GM12878 (cell line): ENCODE measurements at regions not wholly inside any gene's neighbourhood (a gene's known extent, or its start where the extent isn't known, plus 50 kb on each side); places are given as distances from the start of the nearest gene placed in this dataset.

ENCODE experiments used
- ATAC-seq: fragments of 200-7000 bp; cut with Tn5 transposase; 3 replicates; pipeline ENCODE4 v1.9.1; 2020; ENCODE audit warnings: mild to moderate bottlenecking, moderate library complexity
- BruUV-seq: library from RNA; stranded (reverse); fragments of 400-500 nt; replicated peaks from 2 replicates; lab custom pipeline; 2021; lab: Mats Ljungman, UMichigan
- CTCF ChIA-PET: fragments of 300-600 bp; sonication (Branson Sonifier 250); formaldehyde crosslinking; extraction: SDS; loops from one replicate; lab custom pipeline; 2021; ENCODE audit warnings: inconsistent platforms; lab: Yijun Ruan, JAX
- POLR2A ChIA-PET: fragments of 350-600 bp; formaldehyde crosslinking; extraction: SDS; loops from one replicate; lab custom pipeline; 2021; ENCODE audit warnings: inconsistent platforms; lab: Charles Lee
- RAD21 ChIA-PET: fragments of 300-600 bp; sonication (Branson Sonifier 250); formaldehyde crosslinking; loops from one replicate; lab custom pipeline; 2023; ENCODE audit warnings: antibody characterized with exemption; ENCODE audit not compliant: unreplicated experiment; lab: Charles Lee
- SMC1A ChIA-PET: fragments of 300-600 bp; sonication (Branson Sonifier 250); formaldehyde crosslinking; loops from one replicate; lab custom pipeline; 2023; ENCODE audit not compliant: unreplicated experiment, uncharacterized antibody; lab: Charles Lee
- DNase-seq: peaks from one replicate; pipeline ENCODE4 v3.0.0-alpha.2; 2011; ENCODE audit warnings: low read depth, low spot score
- FAIRE-seq: peaks from 3 replicates; lab custom pipeline; 2011; peaks lifted over from hg19 to GRCh38; lab: Jason Lieb, UNC
- H2AFZ ChIP-seq: 2 replicates; pipeline ENCODE4 v1.6.0; 2011; ENCODE audit warnings: low read depth, low read length, control low read depth; ENCODE audit not compliant: control insufficient read depth
- H3K27ac ChIP-seq: 2 replicates; pipeline ENCODE4 v1.5.1; 2011; ENCODE audit warnings: control low read depth; ENCODE audit not compliant: control insufficient read depth, insufficient read depth
- H3K27me3 ChIP-seq, 2 experiments: replicated peaks in 1 of 2; 2 replicates each; pipeline versions ENCODE4 v1.6.0 to v1.6.1; 2011; ENCODE audit warnings: low read length in 1 of 2; ENCODE audit not compliant: control insufficient read depth in 2 of 2, insufficient read depth in 2 of 2
- H3K36me3 ChIP-seq, 2 experiments: 2 replicates each; pipeline ENCODE4 v1.5.1; 2011; ENCODE audit warnings: low read length in 1 of 2; ENCODE audit not compliant: control insufficient read depth in 2 of 2, insufficient read depth in 2 of 2
- H3K4me1 ChIP-seq: 2 replicates; pipeline ENCODE4 v1.6.1; 2011; ENCODE audit warnings: mild to moderate bottlenecking, low read length, moderate library complexity, mixed read lengths; ENCODE audit not compliant: control insufficient read depth, insufficient read depth
- H3K4me2 ChIP-seq: 2 replicates; pipeline ENCODE4 v1.6.0; 2011; ENCODE audit warnings: control low read depth; ENCODE audit not compliant: control insufficient read depth, insufficient read depth
- H3K4me3 ChIP-seq: fragments of 200-600 bp; sonication (generic); 2 replicates; pipeline ENCODE4 v1.5.1; 2016
- H3K79me2 ChIP-seq: 2 replicates; pipeline ENCODE4 v1.6.0; 2011; ENCODE audit warnings: low read length; ENCODE audit not compliant: control insufficient read depth, insufficient read depth
- H3K9ac ChIP-seq: 2 replicates; pipeline ENCODE4 v1.8.0; 2011; ENCODE audit warnings: low read length, control low read depth, mixed read lengths; ENCODE audit not compliant: control insufficient read depth, insufficient read depth
- H3K9me3 ChIP-seq: replicated peaks from 3 replicates; pipeline ENCODE4 v1.5.1; 2011; ENCODE audit warnings: mild to moderate bottlenecking, low read length; ENCODE audit not compliant: control insufficient read depth, insufficient read depth
- H4K20me1 ChIP-seq: 2 replicates; pipeline ENCODE4 v1.6.0; 2011; ENCODE audit not compliant: control insufficient read depth, insufficient read depth
- CEBPZ ChIP-seq: fragments of 150-350 bp; IDR thresholded peaks from 2 replicates; pipeline ENCODE4 v1.6.1; 2016; ENCODE audit warnings: low read depth, low read length
- CREM ChIP-seq: IDR thresholded peaks from 2 replicates; pipeline ENCODE4 v1.6.1; 2014; ENCODE audit warnings: antibody characterized with exemption, low read depth
- FOXK2 ChIP-seq: fragments of 450-650 bp; IDR thresholded peaks from 2 replicates; pipeline ENCODE4 v1.6.1; 2017; ENCODE audit warnings: mild to moderate bottlenecking, moderate library complexity
- IRF3 ChIP-seq: fragments of 450-650 bp; IDR thresholded peaks from 2 replicates; pipeline ENCODE4 v1.6.1; 2014; ENCODE audit warnings: mild to moderate bottlenecking
- JUND ChIP-seq: IDR thresholded peaks from 2 replicates; pipeline ENCODE4 v1.6.1; 2012; ENCODE audit warnings: low read depth, mild to moderate bottlenecking, low read length, improper control_type of control experiment, moderate library complexity
- NRF1 ChIP-seq: conservative IDR thresholded peaks from 2 replicates; pipeline ENCODE4 v1.6.1; 2011; ENCODE audit warnings: mild to moderate bottlenecking, low read depth, low read length, improper control_type of control experiment
- SKIL ChIP-seq: fragments of 450-650 bp; IDR thresholded peaks from 2 replicates; pipeline ENCODE4 v1.6.1; 2017; ENCODE audit warnings: mild to moderate bottlenecking, low read depth, inconsistent platforms; ENCODE audit not compliant: poor library complexity, severe bottlenecking
- TCF3 ChIP-seq: IDR thresholded peaks from 2 replicates; pipeline ENCODE4 v1.6.1; 2012; ENCODE audit warnings: low read depth, mild to moderate bottlenecking, low read length, borderline replicate concordance; ENCODE audit not compliant: insufficient read depth
- ZNF622 ChIP-seq: fragments of 450-650 bp; IDR thresholded peaks from 2 replicates; pipeline ENCODE4 v1.6.1; 2017; ENCODE audit warnings: mild to moderate bottlenecking, inconsistent platforms
- ZNF687 ChIP-seq: fragments of 450-650 bp; IDR thresholded peaks from 2 replicates; pipeline ENCODE4 v1.6.1; 2017; ENCODE audit warnings: mild to moderate bottlenecking, moderate library complexity
- WGBS: methylation state at CpG from one replicate; pipeline ENCODE4 v1.1.6; 2016; ENCODE audit warnings: low lambda C conversion rate; ENCODE audit not compliant: insufficient replicate concordance, insufficient coverage; ENCODE audit errors: missing lambda C conversion rate; 5-methylcytosine and 5-hydroxymethylcytosine counted together
- in situ Hi-C: fragments of 300-500 bp; cut with MboI; formaldehyde crosslinking; loops from 9 replicates; pipeline ENCODE4 v1.14.3; 2018; ENCODE audit warnings: mixed read lengths
- intact Hi-C: fragments of 100-400 bp; cut with micrococcal nuclease; formaldehyde crosslinking; loops from one replicate; pipeline ENCODE4 v1.14.2; 2022; ENCODE audit not compliant: unreplicated experiment

GRCh38 chr2:237170020-237170419 lies 84.3 kb downstream of the COPS8 start (continued):
- TF ChIP-seq CEBPZ (no peak), NRF1 (no peak)

GRCh38 chr2:237171396-237171795 lies 85.7 kb downstream of the COPS8 start:
- Histone ChIP-seq H3K27ac (no peak overlapping the region), H3K4me1 (no peaks in the 10 kb centered on the region), H3K9me3 (no peaks in the 10 kb centered on the region; the same call in 2 of the 3 replicates), H3K27me3 (no peaks in the 10 kb centered on the region), H3K79me2 (no peaks in the 10 kb centered on the region), H3K36me3 (no peaks in the 10 kb centered on the region), H4K20me1 (no peaks in the 10 kb centered on the region), H3K4me3 (no peak overlapping the region), H3K4me2 (no peak overlapping the region), H2AFZ (no peak overlapping the region), H3K9ac (no peak overlapping the region)
- DNase-seq (no peak), FAIRE-seq (no peak), ATAC-seq (no peak)
- in situ Hi-C loops, result no loop called here
- BruUV-seq, result no TSS peak
- SMC1A ChIA-PET, result no interaction called here
- CTCF ChIA-PET, result interaction anchor here (0.6 kb wide), 1 partner anchor 12 kb away, joined by 3 read pairs; no protein-coding TSS in a partner anchor
- POLR2A ChIA-PET, result no interaction called here
- RAD21 ChIA-PET, result no interaction called here
- intact Hi-C loops, result no loop called here
- WGBS, result 38% methylated on average over 8 of the region's 8 CpGs
- no peak for TF ChIP-seq CREM
- no peak for TF ChIP-seq JUND
- no peak for TF ChIP-seq TCF3
- no peak for TF ChIP-seq FOXK2
- TF ChIP-seq SKIL, result no peak
- no peak for TF ChIP-seq ZNF687
- TF ChIP-seq ZNF622, result no peak
- no peak for TF ChIP-seq IRF3
